IPS-15b (cell line): ENCODE measurements at regions not wholly inside any gene's neighbourhood (a gene's known extent, or its start where the extent isn't known, plus 50 kb on each side); places are given as distances from the start of the nearest gene placed in this dataset.

Experiments used
- H3K27me3 ChIP-seq: one replicate; pipeline ENCODE4 v1.6.1; 2013; ENCODE audit warnings: low read length; ENCODE audit not compliant: control insufficient read depth, insufficient read depth
- H3K36me3 ChIP-seq: one replicate; pipeline ENCODE4 v1.6.1; 2013; ENCODE audit warnings: low read length; ENCODE audit not compliant: control insufficient read depth, insufficient read depth
- H3K4me1 ChIP-seq: one replicate; pipeline ENCODE4 v1.6.1; 2013; ENCODE audit warnings: mild to moderate bottlenecking, low read length; ENCODE audit not compliant: control insufficient read depth, insufficient read depth
- H3K4me3 ChIP-seq: one replicate; pipeline ENCODE4 v1.5.1; 2013; ENCODE audit warnings: low read depth, low read length
- H3K9ac ChIP-seq: one replicate; pipeline ENCODE4 v1.6.1; 2013; ENCODE audit warnings: low read depth, mild to moderate bottlenecking, low read length
- H3K9me3 ChIP-seq: one replicate; pipeline ENCODE4 v1.6.1; 2013; ENCODE audit warnings: mild to moderate bottlenecking, low read length; ENCODE audit not compliant: control insufficient read depth, insufficient read depth

DNA sequence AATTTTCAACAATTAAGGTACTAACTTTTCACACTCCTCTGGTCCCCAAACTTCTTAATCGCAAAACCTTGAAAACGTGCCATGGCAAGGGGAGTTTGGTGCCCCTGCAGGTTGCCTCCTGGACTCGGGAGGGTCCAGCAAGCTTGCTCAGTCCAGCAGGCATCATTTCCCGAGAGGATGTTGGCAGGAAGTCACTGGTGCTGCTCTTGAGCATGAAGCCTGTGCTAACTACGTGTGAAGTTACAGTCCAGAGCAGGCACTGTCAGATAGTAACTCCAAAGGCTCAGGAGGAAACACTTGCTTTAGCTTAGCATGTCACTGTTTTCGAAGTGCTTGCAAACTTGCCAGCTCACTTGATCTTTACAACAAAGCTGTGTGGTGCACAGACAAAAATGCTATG, 215.4 kb downstream of the MYCN start:
- Histone ChIP-seq H3K4me3 (no peak overlapping the region), H3K27me3 (no peaks in the 10 kb centered on the region), H3K36me3 (no peaks in the 10 kb centered on the region), H3K9me3 (no peaks in the 10 kb centered on the region), H3K4me1 (no peaks in the 10 kb centered on the region), H3K9ac (no peak overlapping the region)

DNA sequence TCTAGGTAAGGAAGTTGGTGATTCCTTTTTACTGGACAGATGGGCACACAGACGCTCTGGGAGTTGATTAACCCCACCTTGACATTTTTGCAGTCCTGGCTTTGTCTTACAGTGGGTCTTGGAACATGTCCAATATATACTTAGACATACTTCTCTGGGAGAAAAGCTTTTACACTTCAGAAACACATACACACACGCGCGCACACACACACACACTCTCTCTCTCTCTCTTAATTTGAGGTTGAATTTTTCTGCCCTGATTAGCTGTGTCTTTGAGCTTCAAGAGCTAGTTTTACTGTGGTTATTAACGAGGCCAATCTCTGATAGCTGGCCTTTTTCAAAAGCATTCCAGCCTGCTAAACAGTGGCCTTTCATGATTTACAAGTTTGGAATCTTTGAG, 215.0 kb downstream of the MYCN start:
- no peaks in the 10 kb centered on the region for H3K36me3 ChIP-seq

DNA sequence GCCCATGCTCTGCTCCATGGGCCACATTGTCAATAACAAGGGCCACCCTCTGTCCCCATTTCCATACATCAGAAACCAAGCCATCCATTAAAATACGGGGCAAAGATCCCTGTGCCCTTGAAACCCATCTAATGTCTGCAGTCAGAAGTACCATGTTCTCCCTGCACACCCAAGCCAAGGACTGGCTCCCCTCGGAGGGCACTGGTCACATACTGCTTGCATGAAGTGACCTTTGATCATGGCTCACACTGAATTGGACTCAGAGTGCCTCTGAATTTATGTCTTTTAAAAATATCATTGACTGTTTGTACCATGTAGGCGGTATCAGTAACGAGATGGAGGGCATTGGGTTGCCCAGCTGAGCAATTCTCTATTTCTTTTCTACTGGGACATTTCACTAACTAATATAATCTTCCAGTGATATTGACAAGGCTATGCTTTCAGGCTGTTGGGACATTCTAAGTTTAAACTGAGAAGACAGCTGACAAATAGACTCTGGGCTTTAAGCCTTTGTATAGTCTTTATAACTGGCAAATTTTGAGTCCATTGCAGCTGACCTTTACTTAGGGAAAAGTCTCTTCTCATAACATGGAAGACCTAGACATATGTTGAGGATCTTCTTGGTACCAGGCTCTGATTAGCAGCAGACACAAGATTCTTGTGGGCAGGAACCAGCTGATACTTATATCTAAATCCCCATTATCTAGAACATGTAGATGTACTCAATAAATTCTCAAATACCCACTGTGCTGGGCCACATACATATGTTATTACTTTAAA, 214.3 kb downstream of the MYCN start:
- Histone ChIP-seq H3K27me3 (no peaks in the 10 kb centered on the region), H3K4me3 (no peak overlapping the region), H3K9ac (no peak overlapping the region), H3K9me3 (no peaks in the 10 kb centered on the region), H3K4me1 (no peaks in the 10 kb centered on the region), H3K36me3 (no peaks in the 10 kb centered on the region)

More for the DNA sequence above, 215.0 kb downstream of the MYCN start:
- Histone ChIP-seq H3K4me1 (no peaks in the 10 kb centered on the region), H3K4me3 (no peak overlapping the region), H3K27me3 (no peaks in the 10 kb centered on the region), H3K9ac (no peak overlapping the region), H3K9me3 (no peaks in the 10 kb centered on the region)

DNA sequence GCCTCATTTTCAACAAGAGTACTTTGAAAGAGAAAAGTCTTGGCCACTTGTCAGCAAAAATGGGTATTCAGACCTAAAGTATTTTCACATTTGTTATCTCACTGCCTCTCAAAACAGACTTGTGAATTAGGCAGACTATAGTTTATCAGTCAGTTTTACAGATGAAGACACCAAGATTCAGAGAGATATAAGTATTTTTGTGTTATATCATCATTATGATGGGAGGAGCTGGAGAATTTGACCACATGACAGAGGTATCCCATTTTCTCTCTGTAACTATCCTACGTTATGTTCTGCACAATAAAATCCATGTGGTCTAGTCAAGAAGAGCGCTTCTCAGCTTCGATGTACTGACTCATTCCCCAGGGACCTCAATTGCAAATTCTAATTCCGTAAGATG, 213.7 kb downstream of the MYCN start:
- H3K9ac ChIP-seq: no peak overlapping the region
- H3K27me3 ChIP-seq: no peaks in the 10 kb centered on the region
- no peak overlapping the region for H3K4me3 ChIP-seq
- H3K4me1 ChIP-seq: no peaks in the 10 kb centered on the region
- H3K9me3 ChIP-seq: no peaks in the 10 kb centered on the region
- H3K36me3 ChIP-seq: no peaks in the 10 kb centered on the region

DNA sequence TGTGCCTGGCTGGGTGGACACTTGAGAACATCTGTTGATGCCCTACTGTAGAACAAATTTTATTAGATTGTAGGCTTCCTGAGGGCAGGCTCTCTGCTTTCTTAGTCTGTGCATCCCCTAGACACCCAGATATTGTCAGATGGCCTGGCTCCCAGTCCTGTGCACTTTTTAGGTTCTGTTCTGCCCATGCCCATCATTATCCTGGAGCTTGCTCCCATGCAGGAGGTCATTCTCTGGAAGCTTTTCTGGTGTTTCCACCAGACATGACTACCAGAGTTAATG, 213.3 kb downstream of the MYCN start:
- Histone ChIP-seq H3K9me3 (no peaks in the 10 kb centered on the region), H3K4me1 (no peaks in the 10 kb centered on the region), H3K9ac (no peak overlapping the region), H3K36me3 (no peaks in the 10 kb centered on the region), H3K4me3 (no peak overlapping the region), H3K27me3 (no peaks in the 10 kb centered on the region)

DNA sequence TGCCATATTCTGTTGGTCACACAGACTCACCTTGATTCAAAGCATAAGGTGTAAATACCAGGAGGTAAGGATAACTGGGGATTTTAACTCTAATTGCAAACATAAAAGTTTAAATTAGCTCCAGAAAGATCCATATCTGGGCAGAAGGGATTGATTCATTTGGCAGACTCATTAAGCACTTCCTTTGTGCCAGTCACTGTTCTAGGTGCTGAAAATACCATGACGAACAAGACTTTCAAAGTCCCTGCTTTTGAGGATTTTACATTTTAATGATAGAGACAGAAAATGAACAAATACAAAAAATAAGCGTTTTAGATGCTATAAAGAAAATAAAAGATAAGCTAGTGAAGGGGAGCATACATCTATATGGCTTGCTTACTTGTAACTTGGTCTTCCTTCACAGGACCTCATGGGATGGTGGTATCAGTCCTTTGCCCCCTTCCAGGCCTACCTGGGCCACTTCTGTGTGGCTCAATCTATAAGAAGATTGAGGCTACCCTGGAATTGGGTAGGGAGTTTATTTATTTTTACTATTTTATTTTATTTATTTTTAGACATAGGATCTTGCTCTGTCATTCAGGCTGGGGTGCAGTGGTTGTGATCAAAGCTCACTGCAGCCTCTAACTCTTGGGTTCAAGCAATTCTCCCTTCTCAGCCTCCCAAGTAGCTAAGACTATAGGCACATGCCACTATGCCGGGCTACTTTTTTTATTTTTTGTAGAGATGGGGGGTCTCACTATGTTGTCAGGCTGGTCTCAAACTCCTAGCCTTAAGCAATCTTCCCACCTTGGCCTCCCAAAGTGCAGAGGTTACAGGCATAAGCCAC, 212.8 kb downstream of the MYCN start:
- Histone ChIP-seq H3K4me3 (no peak overlapping the region), H3K27me3 (no peaks in the 10 kb centered on the region), H3K36me3 (no peaks in the 10 kb centered on the region), H3K4me1 (no peaks in the 10 kb centered on the region), H3K9ac (no peak overlapping the region), H3K9me3 (no peaks in the 10 kb centered on the region)

DNA sequence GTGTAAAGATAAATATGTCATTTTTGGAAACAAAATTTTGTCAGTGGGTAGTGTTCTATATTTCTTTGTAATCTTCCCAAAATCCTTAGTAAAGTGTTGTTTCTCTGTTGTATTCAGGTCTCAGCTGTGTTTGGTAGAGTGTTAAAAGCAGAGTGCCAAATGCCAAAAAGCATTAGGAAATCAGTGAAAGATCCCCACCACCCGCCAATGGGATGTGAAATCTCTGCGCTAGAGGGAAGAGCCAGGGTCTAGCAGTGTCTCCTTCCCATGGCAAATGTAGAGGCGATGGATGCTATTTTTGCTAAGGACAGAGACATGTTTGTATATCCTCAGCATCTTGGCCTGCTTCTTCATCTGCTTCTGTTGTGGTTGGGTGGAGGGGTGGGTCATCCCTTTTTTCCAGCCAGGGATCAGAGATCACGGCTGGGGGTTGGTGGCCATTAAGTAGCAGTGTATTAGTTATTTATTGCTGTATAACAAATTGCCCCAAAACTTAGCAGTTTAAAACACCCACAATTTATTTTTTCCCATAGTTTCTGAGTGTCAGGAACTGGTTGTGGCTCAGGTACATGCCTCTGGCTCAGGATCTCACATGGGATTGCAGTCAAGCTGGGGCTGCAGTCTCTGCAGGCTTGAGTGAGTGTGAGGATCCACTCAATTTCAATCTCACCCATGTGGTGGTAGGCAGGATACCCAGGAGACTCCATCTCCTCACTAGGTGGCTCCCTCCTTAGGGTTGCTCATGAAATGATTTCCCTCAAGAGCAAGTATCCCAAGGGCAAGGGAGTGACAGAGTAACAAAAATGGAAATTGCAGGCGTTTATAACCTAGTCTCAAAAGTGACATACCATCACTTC, 211.9 kb downstream of the MYCN start:
- Histone ChIP-seq H3K4me3 (no peak overlapping the region), H3K4me1 (no peaks in the 10 kb centered on the region), H3K36me3 (no peaks in the 10 kb centered on the region), H3K9me3 (no peaks in the 10 kb centered on the region), H3K27me3 (no peaks in the 10 kb centered on the region), H3K9ac (no peak overlapping the region)

DNA sequence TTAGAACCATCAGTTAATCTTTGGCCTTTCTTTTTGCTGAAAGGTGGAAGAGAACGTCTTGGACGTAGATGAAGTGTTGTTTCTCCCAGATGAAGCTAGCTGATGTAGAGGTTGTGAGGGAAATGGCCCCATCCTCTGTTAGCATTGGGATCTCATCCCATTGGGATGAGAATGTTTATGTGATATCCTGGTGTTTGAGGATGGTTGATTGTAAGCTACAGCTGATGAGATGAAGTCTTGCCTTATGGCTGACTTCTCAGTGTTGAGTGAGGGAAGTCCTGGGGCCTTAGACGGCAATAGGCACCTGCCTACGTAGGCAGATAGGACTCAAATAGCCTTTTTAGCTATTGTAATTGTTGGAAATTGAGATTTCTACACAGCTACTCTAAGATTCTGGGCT, 211.3 kb downstream of the MYCN start:
- no peak overlapping the region for H3K9ac ChIP-seq
- H3K4me1 ChIP-seq: no peaks in the 10 kb centered on the region
- H3K27me3 ChIP-seq: no peaks in the 10 kb centered on the region
- no peak overlapping the region for H3K4me3 ChIP-seq
- H3K36me3 ChIP-seq: no peaks in the 10 kb centered on the region
- no peaks in the 10 kb centered on the region for H3K9me3 ChIP-seq

DNA sequence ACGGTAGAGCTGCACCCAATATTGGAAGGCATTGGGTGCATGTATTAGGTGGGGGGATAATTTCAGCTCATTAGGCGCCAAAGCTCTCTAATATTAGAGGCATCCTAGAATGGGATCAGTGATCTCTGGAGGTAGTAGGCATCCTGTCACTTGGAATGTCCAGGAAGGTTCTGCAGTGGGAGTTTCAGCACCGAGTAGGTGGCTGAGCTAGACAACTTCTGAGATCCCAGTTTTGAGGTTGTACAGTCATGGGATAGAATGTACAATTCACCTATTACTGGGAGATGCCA, 210.9 kb downstream of the MYCN start:
- no peaks in the 10 kb centered on the region for H3K36me3 ChIP-seq
- H3K9me3 ChIP-seq: no peaks in the 10 kb centered on the region
- H3K4me1 ChIP-seq: no peaks in the 10 kb centered on the region
- no peaks in the 10 kb centered on the region for H3K27me3 ChIP-seq
- no peak overlapping the region for H3K9ac ChIP-seq
- no peak overlapping the region for H3K4me3 ChIP-seq

DNA sequence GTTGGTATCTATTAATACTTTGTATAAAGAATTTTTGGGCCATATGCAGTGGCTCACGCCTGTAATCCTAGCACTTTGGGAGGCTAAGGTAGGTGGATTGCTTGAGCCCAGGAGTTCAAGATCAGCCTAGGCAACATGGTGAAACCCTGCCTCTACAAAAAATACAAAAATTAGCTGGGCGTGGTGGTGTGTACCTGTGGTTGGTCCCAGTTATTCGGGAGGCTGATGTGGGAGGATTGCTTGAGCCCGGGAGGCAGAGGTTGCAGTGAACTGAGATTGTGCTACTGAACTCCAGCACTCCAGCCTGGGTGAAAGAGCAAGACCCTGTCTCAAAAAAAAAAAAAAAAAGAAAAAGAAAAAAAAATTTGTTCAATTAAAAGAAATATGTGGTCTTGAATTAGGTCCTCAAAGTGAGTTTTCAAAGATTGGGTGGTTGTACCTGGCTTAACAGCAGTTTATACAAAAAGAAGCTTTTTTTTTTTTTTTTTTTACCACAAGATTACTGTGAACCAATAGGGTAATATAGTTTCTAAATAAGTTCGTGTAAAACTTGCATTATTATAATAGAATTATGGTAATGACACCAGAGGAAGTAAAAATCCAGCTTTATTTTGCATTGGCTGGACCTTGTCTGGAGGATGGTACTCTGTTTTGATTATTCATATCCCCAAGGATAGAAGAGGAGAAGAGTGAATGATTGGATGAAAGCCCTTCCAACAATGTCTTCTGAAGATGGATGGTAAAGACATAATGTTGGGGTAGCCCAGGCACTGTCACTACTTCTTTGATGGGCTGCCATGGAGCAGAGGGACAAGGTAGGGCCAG, 210.3 kb downstream of the MYCN start:
- Histone ChIP-seq H3K9ac (no peak overlapping the region), H3K36me3 (no peaks in the 10 kb centered on the region), H3K4me1 (no peaks in the 10 kb centered on the region), H3K4me3 (no peak overlapping the region), H3K9me3 (no peaks in the 10 kb centered on the region), H3K27me3 (no peaks in the 10 kb centered on the region)
